ENCODE measurements at regions not wholly inside any gene's neighbourhood (a gene's known extent, or its start where the extent isn't known, plus 50 kb on each side); places are given as distances from the start of the nearest gene placed in this dataset.

- no peak for DNase-seq (ENCODE audit: low spot score)
These were observed 58.1 kb upstream of the ERG start for GRCh38 chr21:38556390-38556789.

GRCh38 chr21:38561205-38561604 is 62.9 kb upstream of the ERG start:
- DNase-seq (ENCODE audit: low spot score) = no peak

- no peak for DNase-seq (ENCODE audit: low spot score)
These were observed 63.6 kb upstream of the ERG start for GRCh38 chr21:38561613-38562581.

GRCh38 chr21:38567335-38567969 is 69.2 kb upstream of the ERG start:
- no peak for DNase-seq (ENCODE audit: low spot score)

- DNase-seq (ENCODE audit: low spot score) = no peak
These were observed 69.7 kb upstream of the ERG start for GRCh38 chr21:38567970-38568360.

- DNase-seq (ENCODE audit: low spot score) = no peak
These were observed 71.5 kb upstream of the ERG start for GRCh38 chr21:38569733-38570132.

GRCh38 chr21:38570596-38570995 is 72.3 kb upstream of the ERG start:
- DNase-seq (ENCODE audit: low spot score) = no peak

- no peak for DNase-seq (ENCODE audit: low spot score)
These were observed 76.8 kb upstream of the ERG start for GRCh38 chr21:38574895-38575575.

- DNase-seq (ENCODE audit: low spot score) = no peak
These were observed 79.6 kb upstream of the ERG start for GRCh38 chr21:38577887-38578286.

GRCh38 chr21:38590449-38591217 is 92.4 kb upstream of the ERG start:
- no peak for DNase-seq (ENCODE audit: low spot score)

- DNase-seq (ENCODE audit: low spot score) = no peak
These were observed 92.9 kb upstream of the ERG start for GRCh38 chr21:38591218-38591537.

GRCh38 chr21:38596264-38597042 is 98.2 kb upstream of the ERG start:
- DNase-seq (ENCODE audit: low spot score) = no peak

GRCh38 chr21:38597421-38597820 is 99.1 kb upstream of the ERG start:
- no peak for DNase-seq (ENCODE audit: low spot score)

- DNase-seq (ENCODE audit: low spot score) = no peak
These were observed 100.1 kb upstream of the ERG start for GRCh38 chr21:38598413-38598812.

GRCh38 chr21:38599381-38599975 is 101.2 kb upstream of the ERG start:
- no peak for DNase-seq (ENCODE audit: low spot score)

- DNase-seq (ENCODE audit: low spot score) = no peak
These were observed 101.8 kb upstream of the ERG start for GRCh38 chr21:38600106-38600505.

- DNase-seq (ENCODE audit: low spot score) = no peak
These were observed 107.0 kb upstream of the ERG start for GRCh38 chr21:38605236-38605635.

- no peak for DNase-seq (ENCODE audit: low spot score)
These were observed 111.3 kb upstream of the ERG start for GRCh38 chr21:38609580-38609979.

- no peak for DNase-seq (ENCODE audit: low spot score)
These were observed 112.5 kb upstream of the ERG start for GRCh38 chr21:38610623-38611251.

GRCh38 chr21:38611277-38611676 is 113.0 kb upstream of the ERG start:
- no peak for DNase-seq (ENCODE audit: low spot score)

GRCh38 chr21:38613686-38614085 is 115.4 kb upstream of the ERG start:
- DNase-seq (ENCODE audit: low spot score) = no peak
